ENCODE measurements at regions not wholly inside any gene's neighbourhood (a gene's known extent, or its start where the extent isn't known, plus 50 kb on each side); places are given as distances from the start of the nearest gene placed in this dataset.

DNA sequence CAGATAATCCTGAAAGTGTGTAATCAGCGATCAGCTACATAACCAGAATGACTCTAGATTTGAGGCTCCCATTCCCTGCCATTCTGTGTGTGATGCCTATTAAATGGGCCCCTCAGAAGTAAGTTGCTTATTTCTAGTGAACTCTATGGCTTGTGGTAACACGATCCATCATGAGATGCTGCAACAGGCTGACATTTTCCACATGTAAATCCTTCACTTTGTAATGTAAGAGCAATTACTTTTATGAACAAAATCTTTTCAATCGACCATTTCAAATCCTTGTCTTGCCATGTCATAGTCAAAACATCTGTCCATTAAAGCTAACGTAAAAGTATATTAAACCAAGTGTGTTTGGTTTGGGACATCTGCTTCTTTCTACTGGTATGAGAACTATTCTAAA is 175.9 kb upstream of the ETAA1 start:
- H4K20me1 ChIP-seq (ENCODE audit: insufficient read depth, low read length): no peaks in the 10 kb centered on the region
- peaks cover 2% of the 10 kb centered on the region; the same call in 1 of the 2 replicates for H3K9me3 ChIP-seq (ENCODE audit: control insufficient read depth, insufficient read depth, low read length)
- H3K23ac ChIP-seq (ENCODE audit: low read depth, low read length): no peak overlapping the region
- ChIA-PET POLR2A (ENCODE audit: unreplicated experiment) (no interaction called here), CTCF (interaction anchor here (1.0 kb wide), 1 partner anchor 23 kb away, joined by 3 read pairs; no protein-coding TSS in a partner anchor)
- intact Hi-C loops (cut with micrococcal nuclease): loop anchor here (2.0 kb wide), 1 partner anchor 256 kb away; no protein-coding TSS in a partner anchor
- H2BK20ac ChIP-seq (ENCODE audit: low read depth, low read length): no peak overlapping the region
- H3K56ac ChIP-seq (ENCODE audit: extremely low read depth, insufficient read depth, low read length): no peak overlapping the region
- no peak overlapping the region for H3K9ac ChIP-seq (ENCODE audit: low read depth, low read length)
- H3K4me2 ChIP-seq (ENCODE audit: low read depth, low read length): no peak overlapping the region
- no peak overlapping the region for H3K18ac ChIP-seq (ENCODE audit: low read depth, low read length)
- H2BK120ac ChIP-seq (ENCODE audit: low read depth, low read length): no peak overlapping the region; the same call in 1 of the 2 replicates
- dilution Hi-C loops (cut with HindIII; ENCODE audit: low sequenced_read_pairs, unreplicated experiment): loop anchor here (25.0 kb wide), 1 partner anchor 784 kb away; the partner anchor contains the start of gene MEIS1
- no peak overlapping the region for H2AFZ ChIP-seq (replicated peaks; ENCODE audit: low read length, poor library complexity)
- H3K9me1 ChIP-seq (ENCODE audit: insufficient read depth, low read length): no peaks in the 10 kb centered on the region
- peak overlapping the region; percentile 24; the same call in 1 of the 2 replicates for H3K14ac ChIP-seq (replicated peaks; ENCODE audit: low read depth, low read length)
- H2BK5ac ChIP-seq (ENCODE audit: low read depth, low read length, poor library complexity, severe bottlenecking): no peak overlapping the region
- no peak overlapping the region for H3K4ac ChIP-seq (ENCODE audit: low read depth, low read length)
- no peaks in the 10 kb centered on the region for H3K36me3 ChIP-seq (ENCODE audit: control insufficient read depth, insufficient read depth, low read length)
- H4K91ac ChIP-seq (ENCODE audit: insufficient read depth, low read depth, low read length): no peak overlapping the region
- no CpG with 5 or more reads among the region's 4 CpGs for WGBS, 2 experiments (ENCODE audit: extremely low coverage in 2 of 2, insufficient read length in 1 of 2)
- in situ Hi-C loops (cut with MboI; ENCODE audit: low sequenced_read_pairs): no loop called here
- ATAC-seq (ENCODE audit: low read depth): no peak
- H3K4me3 ChIP-seq (ENCODE audit: insufficient read depth, low read depth, low read length): no peak overlapping the region
- no peak overlapping the region for H2AK9ac ChIP-seq (replicated peaks; ENCODE audit: low read depth, low read length, poor library complexity)
- peak overlapping the region; percentile 44; the same call in 1 of the 2 replicates for H2AK5ac ChIP-seq (ENCODE audit: low read depth, low read length)
- DNase-seq: peak; percentile 58
- no peak for TF ChIP-seq POLR2A (IDR thresholded peaks at IDR 0.05; ENCODE audit: low read depth, low read length)
- TF ChIP-seq RFX5 (IDR thresholded peaks at IDR 0.05; ENCODE audit: low read depth, low read length): no peak
- TF ChIP-seq, protein P1, sequence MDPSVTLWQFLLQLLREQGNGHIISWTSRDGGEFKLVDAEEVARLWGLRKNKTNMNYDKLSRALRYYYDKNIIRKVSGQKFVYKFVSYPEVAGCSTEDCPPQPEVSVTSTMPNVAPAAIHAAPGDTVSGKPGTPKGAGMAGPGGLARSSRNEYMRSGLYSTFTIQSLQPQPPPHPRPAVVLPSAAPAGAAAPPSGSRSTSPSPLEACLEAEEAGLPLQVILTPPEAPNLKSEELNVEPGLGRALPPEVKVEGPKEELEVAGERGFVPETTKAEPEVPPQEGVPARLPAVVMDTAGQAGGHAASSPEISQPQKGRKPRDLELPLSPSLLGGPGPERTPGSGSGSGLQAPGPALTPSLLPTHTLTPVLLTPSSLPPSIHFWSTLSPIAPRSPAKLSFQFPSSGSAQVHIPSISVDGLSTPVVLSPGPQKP (IDR thresholded peaks at IDR 0.05; ENCODE audit: borderline replicate concordance, low read depth, low read length): no peak
- TF ChIP-seq MXI1 (IDR thresholded peaks at IDR 0.05; ENCODE audit: borderline replicate concordance, low read depth, low read length): no peak
- no peak for TF ChIP-seq CHD1 (IDR thresholded peaks at IDR 0.05; ENCODE audit: low read depth, low read length)
- TF ChIP-seq SMC3 (IDR thresholded peaks at IDR 0.05; ENCODE audit: low read depth, low read length): no peak
- TF ChIP-seq MAZ (IDR thresholded peaks at IDR 0.05; ENCODE audit: borderline replicate concordance, low read depth, low read length): no peak
- TF ChIP-seq BHLHE40 (IDR thresholded peaks at IDR 0.05; ENCODE audit: low read depth, low read length): no peak
- TF ChIP-seq NFE2L2 (IDR thresholded peaks at IDR 0.05; ENCODE audit: low read depth, low read length): no peak
- TF ChIP-seq RAD21 (IDR thresholded peaks at IDR 0.05; ENCODE audit: low read length): no peak
- TF ChIP-seq RCOR1 (IDR thresholded peaks at IDR 0.05; ENCODE audit: insufficient replicate concordance, low read length): no peak
- TF ChIP-seq CEBPB (IDR thresholded peaks at IDR 0.05; ENCODE audit: low read depth, low read length): no peak; the same call in 1 of the 2 replicates
- TF ChIP-seq, protein P2, sequence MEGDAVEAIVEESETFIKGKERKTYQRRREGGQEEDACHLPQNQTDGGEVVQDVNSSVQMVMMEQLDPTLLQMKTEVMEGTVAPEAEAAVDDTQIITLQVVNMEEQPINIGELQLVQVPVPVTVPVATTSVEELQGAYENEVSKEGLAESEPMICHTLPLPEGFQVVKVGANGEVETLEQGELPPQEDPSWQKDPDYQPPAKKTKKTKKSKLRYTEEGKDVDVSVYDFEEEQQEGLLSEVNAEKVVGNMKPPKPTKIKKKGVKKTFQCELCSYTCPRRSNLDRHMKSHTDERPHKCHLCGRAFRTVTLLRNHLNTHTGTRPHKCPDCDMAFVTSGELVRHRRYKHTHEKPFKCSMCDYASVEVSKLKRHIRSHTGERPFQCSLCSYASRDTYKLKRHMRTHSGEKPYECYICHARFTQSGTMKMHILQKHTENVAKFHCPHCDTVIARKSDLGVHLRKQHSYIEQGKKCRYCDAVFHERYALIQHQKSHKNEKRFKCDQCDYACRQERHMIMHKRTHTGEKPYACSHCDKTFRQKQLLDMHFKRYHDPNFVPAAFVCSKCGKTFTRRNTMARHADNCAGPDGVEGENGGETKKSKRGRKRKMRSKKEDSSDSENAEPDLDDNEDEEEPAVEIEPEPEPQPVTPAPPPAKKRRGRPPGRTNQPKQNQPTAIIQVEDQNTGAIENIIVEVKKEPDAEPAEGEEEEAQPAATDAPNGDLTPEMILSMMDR (conservative IDR thresholded peaks at IDR 0.05; ENCODE audit: low read depth, low read length): no peak
- TF ChIP-seq, protein P3, sequence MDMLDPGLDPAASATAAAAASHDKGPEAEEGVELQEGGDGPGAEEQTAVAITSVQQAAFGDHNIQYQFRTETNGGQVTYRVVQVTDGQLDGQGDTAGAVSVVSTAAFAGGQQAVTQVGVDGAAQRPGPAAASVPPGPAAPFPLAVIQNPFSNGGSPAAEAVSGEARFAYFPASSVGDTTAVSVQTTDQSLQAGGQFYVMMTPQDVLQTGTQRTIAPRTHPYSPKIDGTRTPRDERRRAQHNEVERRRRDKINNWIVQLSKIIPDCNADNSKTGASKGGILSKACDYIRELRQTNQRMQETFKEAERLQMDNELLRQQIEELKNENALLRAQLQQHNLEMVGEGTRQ (IDR thresholded peaks at IDR 0.05; ENCODE audit: low read depth, low read length): no peak
- no peak for TF ChIP-seq MAFK (IDR thresholded peaks at IDR 0.05; ENCODE audit: low read depth, low read length)
- no peak for TF ChIP-seq FOS (IDR thresholded peaks at IDR 0.05; ENCODE audit: low read depth, low read length)
- no peak overlapping the region for H3K27ac ChIP-seq (ENCODE audit: insufficient read depth, low read length)
- no TSS peak for BruUV-seq (replicated peaks)
- H3K27me3 ChIP-seq (ENCODE audit: control insufficient read depth, insufficient read depth, low read length): no peaks in the 10 kb centered on the region
- H3K79me1 ChIP-seq (ENCODE audit: low read depth in 1 of 2, low read length in 2 of 2): no peaks in the 10 kb centered on the region; a peak in 1 of 4 replicates
- peaks cover 6% of the 10 kb centered on the region for H3K4me1 ChIP-seq (ENCODE audit: control insufficient read depth, insufficient read depth, low read length)
- H2BK15ac ChIP-seq (ENCODE audit: low read depth, low read length): peak overlapping the region; percentile 80; the same call in 1 of the 3 replicates
- no peak overlapping the region for H4K5ac ChIP-seq (ENCODE audit: low read depth, low read length)
- H4K8ac ChIP-seq (ENCODE audit: low read depth in 2 of 2, low read length in 2 of 2): no peak overlapping the region

Measured in IMR-90 (cell line).